NCI-H1436 treated with DMSO at 0.1 percent for 48 hours (cell line): ENCODE measurements at regions not wholly inside any gene's neighbourhood (a gene's known extent, or its start where the extent isn't known, plus 50 kb on each side); places are given as distances from the start of the nearest gene placed in this dataset.
A peak's percentile ranks its signal among the peaks of the same experiment; 100 is the strongest.

ENCODE experiments used
- DNase-seq: peaks from one replicate; lab custom pipeline; 2025; lab: John Stamatoyannopoulos, UW

GRCh38 chr3:193989186-193989585, 146.8 kb upstream of the HES1 start:
- no peak for DNase-seq

GRCh38 chr3:193991666-193992424, 144.1 kb upstream of the HES1 start:
- no peak for DNase-seq

- DNase-seq, result no peak
Measured at GRCh38 chr3:193992425-193993037, 143.4 kb upstream of the HES1 start.

- DNase-seq, result no peak
Measured at GRCh38 chr3:193996221-193996620, 139.7 kb upstream of the HES1 start.

GRCh38 chr3:193996641-193997089, 139.3 kb upstream of the HES1 start:
- no peak for DNase-seq

- no peak for DNase-seq
Measured at GRCh38 chr3:193997228-193998122, 138.5 kb upstream of the HES1 start.

- DNase-seq, result no peak
Measured at GRCh38 chr3:193998123-193998448, 137.9 kb upstream of the HES1 start.

- DNase-seq, result no peak
Measured at GRCh38 chr3:193998628-193999195, 137.2 kb upstream of the HES1 start.

GRCh38 chr3:194000100-194000499, 135.8 kb upstream of the HES1 start:
- DNase-seq, result no peak

- DNase-seq, result no peak
Measured at GRCh38 chr3:194000712-194001111, 135.2 kb upstream of the HES1 start.

GRCh38 chr3:194001728-194002459, 134.1 kb upstream of the HES1 start:
- DNase-seq, result no peak

GRCh38 chr3:194003114-194004057, 132.6 kb upstream of the HES1 start:
- peak; percentile 67 for DNase-seq

GRCh38 chr3:194005930-194006501, 129.9 kb upstream of the HES1 start:
- DNase-seq, result no peak

GRCh38 chr3:194007592-194008337, 128.2 kb upstream of the HES1 start:
- DNase-seq, result peak; percentile 39

- DNase-seq, result peak; percentile 51
Measured at GRCh38 chr3:194009019-194009418, 126.9 kb upstream of the HES1 start.

GRCh38 chr3:194009892-194010533, 125.9 kb upstream of the HES1 start:
- no peak for DNase-seq

GRCh38 chr3:194011807-194012206, 124.1 kb upstream of the HES1 start:
- DNase-seq, result no peak

- DNase-seq, result no peak
Measured at GRCh38 chr3:194013928-194014327, 122.0 kb upstream of the HES1 start.

- no peak for DNase-seq
Measured at GRCh38 chr3:194014756-194015155, 121.2 kb upstream of the HES1 start.
